AG09319 (cell line): ENCODE measurements at regions not wholly inside any gene's neighbourhood (a gene's known extent, or its start where the extent isn't known, plus 50 kb on each side); places are given as distances from the start of the nearest gene placed in this dataset.

Experiments used
- DNase-seq: peaks from one replicate; pipeline ENCODE4 v3.0.0-alpha.2; 2010; ENCODE audit warnings: low read depth; ENCODE audit errors: extremely low read depth
- CTCF ChIP-seq: IDR thresholded peaks from 2 replicates; pipeline ENCODE4 v1.5.1; 2011; ENCODE audit warnings: low read depth, mild to moderate bottlenecking, inconsistent platforms, low read length, moderate library complexity

- no peak for DNase-seq
- TF ChIP-seq CTCF = no peak
Measured at GRCh38 chr7:18224138-18224537, 196.5 kb upstream of the PRPS1L1 start.

GRCh38 chr7:18225067-18225466 lies 197.4 kb upstream of the PRPS1L1 start:
- no peak for DNase-seq
- no peak for TF ChIP-seq CTCF

- no peak for DNase-seq
- no peak for TF ChIP-seq CTCF
Measured at GRCh38 chr7:18226598-18226997, 199.0 kb upstream of the PRPS1L1 start.

- no peak for TF ChIP-seq CTCF
- DNase-seq = no peak
Measured at GRCh38 chr7:18228686-18229085, 201.0 kb upstream of the PRPS1L1 start.

- no peak for TF ChIP-seq CTCF
- DNase-seq = no peak
Measured at GRCh38 chr7:18230271-18230670, 202.6 kb upstream of the PRPS1L1 start.

- TF ChIP-seq CTCF = no peak
Measured at GRCh38 chr7:18231854-18232253, 204.2 kb upstream of the PRPS1L1 start.

GRCh38 chr7:18234519-18234918 lies 206.9 kb upstream of the PRPS1L1 start:
- DNase-seq = no peak
- TF ChIP-seq CTCF = no peak

More at GRCh38 chr7:18231854-18232253, 204.2 kb upstream of the PRPS1L1 start:
- DNase-seq = no peak
